ENCODE measurements at regions not wholly inside any gene's neighbourhood (a gene's known extent, or its start where the extent isn't known, plus 50 kb on each side); places are given as distances from the start of the nearest gene placed in this dataset.

- whole genome bisulfite sequencing, 2 donors (ENCODE audit: extremely low coverage in 2 of 2, insufficient read length in 2 of 2, insufficient replicate concordance in 1 of 2): no CpG with 5 or more reads among the region's 2 CpGs
- H4K91ac ChIP-seq (ENCODE audit: low read depth, low read length, poor library complexity): no peak overlapping the region
- no peak overlapping the region for H2BK12ac ChIP-seq (ENCODE audit: low read length)
- DNase-seq (ENCODE audit: low spot score): peak; percentile 78
- H3K4me2 ChIP-seq (ENCODE audit: insufficient read depth, low read length, poor library complexity, severe bottlenecking): no peak overlapping the region
- no peaks in the 10 kb centered on the region for H3K36me3 ChIP-seq (replicated peaks in 1 of 2; ENCODE audit: control insufficient read depth in 2 of 2, insufficient read depth in 2 of 2, low read length in 2 of 2)
- no peak overlapping the region for H3K9ac ChIP-seq (ENCODE audit: low read depth, low read length, poor library complexity)
- H2BK5ac ChIP-seq (ENCODE audit: low read length): no peak overlapping the region
- peaks cover 20 to 46% of the 10 kb centered on the region in 2 donors for H3K4me1 ChIP-seq (ENCODE audit: control insufficient read depth in 2 of 2, insufficient read depth in 1 of 2, low read depth in 1 of 2, low read length in 2 of 2)
- H3K27ac ChIP-seq (replicated peaks; ENCODE audit: low read length): peak overlapping the region; percentile 94
- H3K4ac ChIP-seq (ENCODE audit: low read length): no peak overlapping the region
- H3K9me3 ChIP-seq (replicated peaks in 1 of 2; ENCODE audit: control insufficient read depth in 2 of 2, insufficient read depth in 1 of 2, low read depth in 1 of 2, low read length in 2 of 2): no peaks in the 10 kb centered on the region
- no peak overlapping the region for H3K4me3 ChIP-seq (ENCODE audit: low read length in 2 of 2)
- H2BK15ac ChIP-seq (ENCODE audit: low read length): no peak overlapping the region
- H2BK120ac ChIP-seq (ENCODE audit: low read depth, low read length): no peak overlapping the region
- no peak overlapping the region for H3K23ac ChIP-seq (ENCODE audit: low read depth, low read length, poor library complexity)
- no peak overlapping the region for H3K18ac ChIP-seq (ENCODE audit: low read length)
- no peak overlapping the region for H2AK5ac ChIP-seq (ENCODE audit: low read depth, low read length)
- no peaks in the 10 kb centered on the region for H3K79me1 ChIP-seq (ENCODE audit: low read depth, low read length)
- H2AFZ ChIP-seq (ENCODE audit: low read length): peak overlapping the region; percentile 16
- no peaks in the 10 kb centered on the region for H3K27me3 ChIP-seq (ENCODE audit: control insufficient read depth in 3 of 3, insufficient read depth in 3 of 3, low read depth in 1 of 3, low read length in 3 of 3)
- H4K8ac ChIP-seq (ENCODE audit: low read depth, low read length): no peak overlapping the region
- H3K14ac ChIP-seq (ENCODE audit: low read length): no peak overlapping the region
Observed at GRCh38 chr1:83741348-83741747, 257.6 kb downstream of the TTLL7 start.

GRCh38 chr1:83735526-83735925 lies 263.4 kb downstream of the TTLL7 start:
- no peak overlapping the region for H3K4me3 ChIP-seq (ENCODE audit: low read length in 2 of 2)
- H3K36me3 ChIP-seq (replicated peaks in 1 of 2; ENCODE audit: control insufficient read depth in 2 of 2, insufficient read depth in 2 of 2, low read length in 2 of 2): no peaks in the 10 kb centered on the region
- no peaks in the 10 kb centered on the region for H3K9me3 ChIP-seq (replicated peaks in 1 of 2; ENCODE audit: control insufficient read depth in 2 of 2, insufficient read depth in 1 of 2, low read depth in 1 of 2, low read length in 2 of 2)
- H2BK5ac ChIP-seq (ENCODE audit: low read length): no peak overlapping the region
- H4K91ac ChIP-seq (ENCODE audit: low read depth, low read length, poor library complexity): no peak overlapping the region
- no peak overlapping the region for H2BK15ac ChIP-seq (ENCODE audit: low read length)
- H3K9ac ChIP-seq (ENCODE audit: low read depth, low read length, poor library complexity): no peak overlapping the region
- no peak overlapping the region for H3K23ac ChIP-seq (ENCODE audit: low read depth, low read length, poor library complexity)
- H3K4ac ChIP-seq (ENCODE audit: low read length): no peak overlapping the region
- H3K4me1 ChIP-seq (ENCODE audit: control insufficient read depth in 2 of 2, insufficient read depth in 1 of 2, low read depth in 1 of 2, low read length in 2 of 2): peaks cover 5 to 6% of the 10 kb centered on the region in 2 donors
- no peak for DNase-seq (ENCODE audit: low spot score)
- peak overlapping the region; percentile 51 for H2AFZ ChIP-seq (ENCODE audit: low read length)
- H2BK12ac ChIP-seq (ENCODE audit: low read length): no peak overlapping the region
- H3K4me2 ChIP-seq (ENCODE audit: insufficient read depth, low read length, poor library complexity, severe bottlenecking): no peak overlapping the region
- WGBS, 2 donors (ENCODE audit: extremely low coverage in 2 of 2, insufficient read length in 2 of 2, insufficient replicate concordance in 1 of 2): no CpG with 5 or more reads among the region's 3 CpGs
- no peak overlapping the region for H3K27ac ChIP-seq (replicated peaks; ENCODE audit: low read length)
- H3K27me3 ChIP-seq (ENCODE audit: control insufficient read depth in 3 of 3, insufficient read depth in 3 of 3, low read depth in 1 of 3, low read length in 3 of 3): no peaks in the 10 kb centered on the region
- no peaks in the 10 kb centered on the region for H3K79me1 ChIP-seq (ENCODE audit: low read depth, low read length)
- no peak overlapping the region for H2BK120ac ChIP-seq (ENCODE audit: low read depth, low read length)
- no peak overlapping the region for H3K14ac ChIP-seq (ENCODE audit: low read length)
- no peak overlapping the region for H2AK5ac ChIP-seq (ENCODE audit: low read depth, low read length)
- no peak overlapping the region for H4K8ac ChIP-seq (ENCODE audit: low read depth, low read length)
- peak overlapping the region; percentile 12 for H3K18ac ChIP-seq (ENCODE audit: low read length)

- Histone ChIP-seq H2BK15ac (ENCODE audit: low read length) (no peak overlapping the region), H4K8ac (ENCODE audit: low read depth, low read length) (no peak overlapping the region), H3K4me1 (ENCODE audit: control insufficient read depth in 2 of 2, insufficient read depth in 1 of 2, low read depth in 1 of 2, low read length in 2 of 2) (no peaks in the 10 kb centered on the region), H3K23ac (ENCODE audit: low read depth, low read length, poor library complexity) (no peak overlapping the region), H2AFZ (ENCODE audit: low read length) (peak overlapping the region; percentile 19), H3K9ac (ENCODE audit: low read depth, low read length, poor library complexity) (no peak overlapping the region), H3K79me1 (ENCODE audit: low read depth, low read length) (no peaks in the 10 kb centered on the region), H3K4me3 (ENCODE audit: low read length in 2 of 2) (no peak overlapping the region), H4K91ac (ENCODE audit: low read depth, low read length, poor library complexity) (no peak overlapping the region), H3K36me3 (replicated peaks in 1 of 2; ENCODE audit: control insufficient read depth in 2 of 2, insufficient read depth in 2 of 2, low read length in 2 of 2) (no peaks in the 10 kb centered on the region), H3K14ac (ENCODE audit: low read length) (no peak overlapping the region), H3K9me3 (replicated peaks in 1 of 2; ENCODE audit: control insufficient read depth in 2 of 2, insufficient read depth in 1 of 2, low read depth in 1 of 2, low read length in 2 of 2) (no peaks in the 10 kb centered on the region), H3K27ac (replicated peaks; ENCODE audit: low read length) (no peak overlapping the region), H2BK5ac (ENCODE audit: low read length) (no peak overlapping the region), H3K18ac (ENCODE audit: low read length) (no peak overlapping the region), H3K27me3 (ENCODE audit: control insufficient read depth in 3 of 3, insufficient read depth in 3 of 3, low read depth in 1 of 3, low read length in 3 of 3) (no peaks in the 10 kb centered on the region), H3K4me2 (ENCODE audit: insufficient read depth, low read length, poor library complexity, severe bottlenecking) (no peak overlapping the region), H3K4ac (ENCODE audit: low read length) (no peak overlapping the region), H2BK12ac (ENCODE audit: low read length) (no peak overlapping the region), H2BK120ac (ENCODE audit: low read depth, low read length) (no peak overlapping the region), H2AK5ac (ENCODE audit: low read depth, low read length) (no peak overlapping the region)
- DNase-seq (ENCODE audit: low spot score): no peak
- no CpG with 5 or more reads among the region's 13 CpGs for WGBS, 2 donors (ENCODE audit: extremely low coverage in 2 of 2, insufficient read length in 2 of 2, insufficient replicate concordance in 1 of 2)
Observed at GRCh38 chr1:83734420-83734819, 264.5 kb downstream of the TTLL7 start.

- Histone ChIP-seq H2BK120ac (ENCODE audit: low read depth, low read length) (no peak overlapping the region), H3K4me2 (ENCODE audit: insufficient read depth, low read length, poor library complexity, severe bottlenecking) (no peak overlapping the region), H3K36me3 (replicated peaks in 1 of 2; ENCODE audit: control insufficient read depth in 2 of 2, insufficient read depth in 2 of 2, low read length in 2 of 2) (no peaks in the 10 kb centered on the region), H3K4me1 (ENCODE audit: control insufficient read depth in 2 of 2, insufficient read depth in 1 of 2, low read depth in 1 of 2, low read length in 2 of 2) (peaks cover 3 to 9% of the 10 kb centered on the region in 2 donors), H4K8ac (ENCODE audit: low read depth, low read length) (no peak overlapping the region), H3K18ac (ENCODE audit: low read length) (peak overlapping the region; percentile 74), H2AK5ac (ENCODE audit: low read depth, low read length) (no peak overlapping the region), H2BK12ac (ENCODE audit: low read length) (no peak overlapping the region), H3K14ac (ENCODE audit: low read length) (no peak overlapping the region), H3K27me3 (ENCODE audit: control insufficient read depth in 3 of 3, insufficient read depth in 3 of 3, low read depth in 1 of 3, low read length in 3 of 3) (no peaks in the 10 kb centered on the region), H3K23ac (ENCODE audit: low read depth, low read length, poor library complexity) (no peak overlapping the region), H3K9me3 (replicated peaks in 1 of 2; ENCODE audit: control insufficient read depth in 2 of 2, insufficient read depth in 1 of 2, low read depth in 1 of 2, low read length in 2 of 2) (no peaks in the 10 kb centered on the region), H3K4me3 (ENCODE audit: low read length in 2 of 2) (no peak overlapping the region), H3K27ac (replicated peaks; ENCODE audit: low read length) (no peak overlapping the region), H2BK15ac (ENCODE audit: low read length) (no peak overlapping the region), H2BK5ac (ENCODE audit: low read length) (no peak overlapping the region), H4K91ac (ENCODE audit: low read depth, low read length, poor library complexity) (no peak overlapping the region), H3K79me1 (ENCODE audit: low read depth, low read length) (no peaks in the 10 kb centered on the region), H3K9ac (ENCODE audit: low read depth, low read length, poor library complexity) (no peak overlapping the region), H3K4ac (ENCODE audit: low read length) (no peak overlapping the region), H2AFZ (ENCODE audit: low read length) (peak overlapping the region; percentile 45)
- DNase-seq (ENCODE audit: low spot score): no peak
- no CpG with 5 or more reads among the region's 5 CpGs for WGBS, 2 donors (ENCODE audit: extremely low coverage in 2 of 2, insufficient read length in 2 of 2, insufficient replicate concordance in 1 of 2)
Observed at GRCh38 chr1:83725735-83726360, 273.1 kb downstream of the TTLL7 start.
